SU-DHL-6 (cell line): ENCODE measurements at regions not wholly inside any gene's neighbourhood (a gene's known extent, or its start where the extent isn't known, plus 50 kb on each side); places are given as distances from the start of the nearest gene placed in this dataset.

Source experiments
- H2AFZ ChIP-seq: fragments of 200-600 bp; sonication (generic); 2 replicates; pipeline ENCODE4 v1.6.1; 2014; ENCODE audit warnings: low read depth, mild to moderate bottlenecking, moderate library complexity, mixed read lengths, antibody characterized with exemption, low read length; ENCODE audit not compliant: severe bottlenecking
- H3F3A ChIP-seq: fragments of 200-600 bp; shearing (Covaris generic); 2 replicates; pipeline ENCODE4 v1.6.0; 2016; ENCODE audit warnings: antibody characterized with exemption, mild to moderate bottlenecking; ENCODE audit not compliant: insufficient read depth
- H3K27ac ChIP-seq: fragments of 200-600 bp; sonication (generic); 2 replicates; pipeline ENCODE4 v1.5.1; 2016; ENCODE audit warnings: low read depth, mild to moderate bottlenecking, low read length, moderate library complexity, mixed read lengths
- H3K27me3 ChIP-seq: fragments of 200-600 bp; sonication (generic), shearing (Covaris generic); 2 replicates; pipeline ENCODE4 v1.6.0; 2014; ENCODE audit warnings: mild to moderate bottlenecking, low read length
- H3K36me3 ChIP-seq: fragments of 200-600 bp; sonication (generic); 2 replicates; pipeline ENCODE4 v1.6.1; 2014; ENCODE audit warnings: mild to moderate bottlenecking, low read length, mixed read lengths
- H3K4me2 ChIP-seq: fragments of 300-600, 200-600 bp; shearing (Covaris generic), sonication (generic); 2 replicates; pipeline ENCODE4 v1.6.0; 2014; ENCODE audit warnings: low read length, low read depth, mild to moderate bottlenecking; ENCODE audit not compliant: poor library complexity, severe bottlenecking
- H3K4me3 ChIP-seq: fragments of 200-600 bp; sonication (generic); 2 replicates; pipeline ENCODE4 v1.5.1; 2014; ENCODE audit warnings: antibody characterized with exemption, low read length, mild to moderate bottlenecking, mixed read lengths; ENCODE audit not compliant: insufficient read depth, poor library complexity, severe bottlenecking
- H3K79me2 ChIP-seq: fragments of 200-600 bp; sonication (generic); 2 replicates; pipeline ENCODE4 v1.6.1; 2014; ENCODE audit warnings: mild to moderate bottlenecking, low read length, moderate library complexity; ENCODE audit not compliant: insufficient read depth
- H3K9ac ChIP-seq: fragments of 200-600 bp; sonication (generic); 2 replicates; pipeline ENCODE4 v1.7.0; 2014; ENCODE audit warnings: mild to moderate bottlenecking, low read length
- H3K9me2 ChIP-seq: fragments of 200-600 bp; sonication (generic); replicated peaks from 2 replicates; pipeline ENCODE4 v1.6.1; 2014; ENCODE audit warnings: low read length; ENCODE audit not compliant: insufficient read depth
- H3K9me3 ChIP-seq: fragments of 200-600 bp; sonication (generic); 2 replicates; pipeline ENCODE4 v1.6.1; 2014; ENCODE audit warnings: low read length, mixed read lengths; ENCODE audit not compliant: insufficient read depth
- H4K20me1 ChIP-seq: fragments of 200-600 bp; sonication (generic); 2 replicates; pipeline ENCODE4 v1.6.1; 2014; ENCODE audit warnings: low read depth, mild to moderate bottlenecking, antibody characterized with exemption, low read length, moderate library complexity, mixed read lengths
- CTCF ChIP-seq: fragments of 200-600 bp; sonication (generic); IDR thresholded peaks from one replicate; pipeline ENCODE4 v1.5.1; 2017; ENCODE audit warnings: antibody characterized with exemption, mild to moderate bottlenecking, low read length, moderate library complexity; ENCODE audit not compliant: insufficient read depth, poor library complexity, severe bottlenecking
- EZH2phosphoT487 ChIP-seq: fragments of 200-600 bp; sonication (generic), shearing (Covaris generic); conservative IDR thresholded peaks from 2 replicates; pipeline ENCODE4 v1.6.1; 2018; ENCODE audit warnings: mild to moderate bottlenecking, antibody characterized with exemption, low read length, moderate library complexity, mixed read lengths

GRCh38 chr14:30235485-30235884 is 307.8 kb upstream of the PRKD1 start:
- TF ChIP-seq EZH2phosphoT487, result no peak
- no peak for TF ChIP-seq CTCF
- Histone ChIP-seq H3K4me2 (no peak overlapping the region), H4K20me1 (no peaks in the 10 kb centered on the region), H3K9me3 (no peaks in the 10 kb centered on the region), H3K9me2 (no peaks in the 10 kb centered on the region), H3K36me3 (no peaks in the 10 kb centered on the region), H2AFZ (no peak overlapping the region), H3K79me2 (no peaks in the 10 kb centered on the region), H3K4me3 (no peak overlapping the region), H3K9ac (no peak overlapping the region), H3K27ac (no peak overlapping the region), H3F3A (no peaks in the 10 kb centered on the region), H3K27me3 (no peaks in the 10 kb centered on the region)

GRCh38 chr14:30238936-30239335 is 311.3 kb upstream of the PRKD1 start:
- Histone ChIP-seq H3K27me3 (no peaks in the 10 kb centered on the region), H3K79me2 (no peaks in the 10 kb centered on the region), H3K36me3 (no peaks in the 10 kb centered on the region), H3K4me3 (no peak overlapping the region), H3K9me3 (no peaks in the 10 kb centered on the region), H3K27ac (no peak overlapping the region), H2AFZ (no peak overlapping the region), H3K9ac (no peak overlapping the region), H3K9me2 (no peaks in the 10 kb centered on the region), H4K20me1 (no peaks in the 10 kb centered on the region), H3F3A (no peaks in the 10 kb centered on the region), H3K4me2 (no peak overlapping the region)
- no peak for TF ChIP-seq EZH2phosphoT487
- no peak for TF ChIP-seq CTCF

- TF ChIP-seq CTCF (no peak), EZH2phosphoT487 (no peak)
- no peaks in the 10 kb centered on the region for H3K27me3 ChIP-seq
- H3F3A ChIP-seq, result no peaks in the 10 kb centered on the region
- H3K9me3 ChIP-seq, result no peaks in the 10 kb centered on the region
- no peaks in the 10 kb centered on the region for H4K20me1 ChIP-seq
- H3K9ac ChIP-seq, result no peak overlapping the region
- no peak overlapping the region for H2AFZ ChIP-seq
- no peak overlapping the region for H3K4me3 ChIP-seq
- no peak overlapping the region for H3K4me2 ChIP-seq
- no peaks in the 10 kb centered on the region for H3K79me2 ChIP-seq
- H3K9me2 ChIP-seq, result no peaks in the 10 kb centered on the region
- H3K27ac ChIP-seq, result no peak overlapping the region
- no peaks in the 10 kb centered on the region for H3K36me3 ChIP-seq
Measured at GRCh38 chr14:30240018-30240417, 312.4 kb upstream of the PRKD1 start.

GRCh38 chr14:30240685-30241084 is 313.0 kb upstream of the PRKD1 start:
- Histone ChIP-seq H3K9me3 (no peaks in the 10 kb centered on the region), H3K4me2 (no peak overlapping the region), H3K27ac (no peak overlapping the region), H3K36me3 (no peaks in the 10 kb centered on the region), H3K4me3 (no peak overlapping the region), H3K27me3 (no peaks in the 10 kb centered on the region), H3F3A (no peaks in the 10 kb centered on the region), H2AFZ (no peak overlapping the region), H3K9me2 (no peaks in the 10 kb centered on the region), H3K79me2 (no peaks in the 10 kb centered on the region), H4K20me1 (no peaks in the 10 kb centered on the region), H3K9ac (no peak overlapping the region)
- TF ChIP-seq CTCF (no peak), EZH2phosphoT487 (no peak)
